ENCODE measurements at regions not wholly inside any gene's neighbourhood (a gene's known extent, or its start where the extent isn't known, plus 50 kb on each side); places are given as distances from the start of the nearest gene placed in this dataset.

GRCh38 chr4:26035921-26036320 lies 121.9 kb downstream of the SMIM20 start:
- in situ Hi-C loops (cut with MboI; ENCODE audit: low sequenced_read_pairs) = no loop called here

DNA sequence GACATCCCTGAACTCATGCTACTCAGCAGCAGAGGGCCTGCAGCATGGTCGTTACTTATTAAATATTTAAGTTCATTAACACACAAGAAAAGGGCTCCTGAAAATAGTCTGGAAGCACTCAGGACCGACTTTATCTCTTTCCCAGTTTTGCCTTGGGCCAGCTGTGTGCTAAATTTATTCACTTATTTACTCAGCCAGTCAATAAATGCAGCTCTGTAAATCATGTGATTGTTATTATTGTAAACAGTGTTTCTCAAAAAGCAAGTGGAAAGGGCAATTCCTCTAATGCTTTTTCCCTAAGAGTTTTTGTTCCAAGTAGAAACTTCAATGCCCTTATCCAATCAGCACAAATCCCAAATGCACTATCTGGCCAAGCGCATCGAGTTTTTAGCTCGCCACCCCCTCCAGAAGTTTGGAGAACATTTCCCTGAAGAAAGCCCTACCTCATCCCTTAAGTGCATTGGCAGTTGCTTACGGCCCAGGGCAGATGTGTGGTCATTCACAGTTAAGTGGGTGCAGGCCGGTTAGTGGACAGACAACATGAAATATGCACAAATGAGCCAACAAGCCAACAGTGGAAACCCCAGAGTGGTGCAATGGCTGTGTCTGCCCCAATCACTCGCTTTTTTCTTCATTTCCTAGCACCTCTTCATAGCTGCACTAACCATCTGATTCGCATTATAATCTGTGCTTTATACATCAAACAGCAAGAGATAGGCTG lies 125.8 kb downstream of the SMIM20 start:
- in situ Hi-C loops (cut with MboI; ENCODE audit: low sequenced_read_pairs) = no loop called here

DNA sequence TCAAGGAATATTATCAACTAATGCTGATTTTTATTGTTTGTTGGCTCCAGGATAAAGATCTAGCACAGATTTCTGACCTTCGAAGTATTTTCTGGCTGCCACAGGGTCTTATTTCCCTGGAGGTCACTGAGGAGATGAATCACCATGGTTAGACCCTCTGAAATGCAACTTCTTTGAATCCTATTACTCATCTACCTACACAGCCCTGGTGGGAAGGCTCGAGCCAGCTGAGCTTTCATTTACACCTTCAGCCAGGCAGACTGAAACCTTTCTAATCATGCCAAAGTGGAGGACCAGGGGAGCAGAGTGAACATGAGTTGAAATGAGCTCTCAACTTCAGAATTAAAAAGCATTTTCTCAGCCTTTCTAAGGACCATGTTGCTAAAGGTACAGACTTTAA lies 130.5 kb downstream of the SMIM20 start:
- in situ Hi-C loops (cut with MboI; ENCODE audit: low sequenced_read_pairs) = no loop called here

GRCh38 chr4:26044983-26045382 lies 131.0 kb downstream of the SMIM20 start:
- in situ Hi-C loops (cut with MboI; ENCODE audit: low sequenced_read_pairs) = no loop called here

DNA sequence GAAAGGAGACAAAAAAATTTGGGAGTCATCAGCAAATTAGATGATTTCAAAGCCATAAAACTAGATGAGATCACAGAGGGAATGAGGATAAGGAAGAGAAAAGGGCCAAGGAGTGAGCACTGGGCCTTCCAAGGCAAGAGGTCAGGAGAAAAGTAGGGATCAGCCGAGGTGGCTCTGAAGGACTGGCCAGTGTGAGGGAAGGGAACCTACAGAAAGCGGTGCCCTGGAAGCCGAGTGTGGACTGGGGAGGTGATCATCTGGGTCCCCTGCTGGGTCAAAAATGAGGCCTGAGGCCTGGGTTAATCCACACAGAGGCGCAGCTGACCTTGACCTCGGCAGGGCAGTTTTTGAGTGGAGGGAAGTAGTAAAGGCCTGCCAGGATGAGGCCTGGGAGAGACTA lies 133.8 kb downstream of the SMIM20 start:
- in situ Hi-C loops (cut with MboI; ENCODE audit: low sequenced_read_pairs) = no loop called here

DNA sequence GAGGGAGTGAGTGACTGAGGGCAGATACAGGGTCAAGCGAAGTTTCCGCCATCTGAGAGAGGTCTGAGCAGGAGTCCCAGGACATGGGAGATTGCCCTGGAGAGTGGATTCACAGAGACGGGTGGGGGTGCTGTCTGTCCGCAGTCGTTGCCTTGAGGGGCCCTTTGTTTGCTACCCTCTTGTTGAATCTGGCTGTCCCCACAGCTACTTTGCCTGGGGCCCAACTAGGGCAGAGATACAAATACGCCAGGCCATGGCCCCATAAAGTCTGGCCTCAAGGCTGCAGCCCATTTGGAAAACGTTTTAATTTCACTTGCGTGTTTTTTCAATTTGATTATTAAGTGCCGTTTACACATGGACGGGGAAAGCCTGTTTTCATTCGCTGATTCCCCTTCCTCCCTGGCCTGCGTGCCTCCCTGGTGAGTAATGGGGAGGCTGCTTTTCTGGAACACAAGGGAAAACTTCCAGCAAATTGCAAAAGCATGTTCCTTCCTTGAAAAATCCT lies 134.4 kb downstream of the SMIM20 start:
- in situ Hi-C loops (cut with MboI; ENCODE audit: low sequenced_read_pairs) = no loop called here

DNA sequence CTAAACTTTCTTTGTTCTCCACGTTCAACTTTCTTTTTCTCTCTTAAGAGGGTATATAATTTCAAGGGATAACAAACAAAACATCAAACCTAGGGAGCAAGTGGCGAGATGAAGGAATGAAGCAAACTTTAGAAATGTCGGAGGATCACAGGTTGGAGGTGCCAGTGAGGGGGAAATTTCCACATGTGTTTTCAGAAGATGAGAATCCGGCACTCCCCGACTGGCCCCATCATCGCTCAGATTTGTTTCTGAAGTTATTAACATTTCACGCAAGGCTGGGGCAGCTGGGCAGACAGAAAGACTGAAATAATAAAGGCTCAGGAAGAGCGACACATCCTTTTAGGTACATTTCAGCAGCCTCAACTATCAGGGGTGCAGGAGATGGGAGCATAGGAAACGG lies 134.9 kb downstream of the SMIM20 start:
- in situ Hi-C loops (cut with MboI; ENCODE audit: low sequenced_read_pairs) = no loop called here

GRCh38 chr4:26049447-26049846 lies 135.4 kb downstream of the SMIM20 start:
- in situ Hi-C loops (cut with MboI; ENCODE audit: low sequenced_read_pairs) = no loop called here

DNA sequence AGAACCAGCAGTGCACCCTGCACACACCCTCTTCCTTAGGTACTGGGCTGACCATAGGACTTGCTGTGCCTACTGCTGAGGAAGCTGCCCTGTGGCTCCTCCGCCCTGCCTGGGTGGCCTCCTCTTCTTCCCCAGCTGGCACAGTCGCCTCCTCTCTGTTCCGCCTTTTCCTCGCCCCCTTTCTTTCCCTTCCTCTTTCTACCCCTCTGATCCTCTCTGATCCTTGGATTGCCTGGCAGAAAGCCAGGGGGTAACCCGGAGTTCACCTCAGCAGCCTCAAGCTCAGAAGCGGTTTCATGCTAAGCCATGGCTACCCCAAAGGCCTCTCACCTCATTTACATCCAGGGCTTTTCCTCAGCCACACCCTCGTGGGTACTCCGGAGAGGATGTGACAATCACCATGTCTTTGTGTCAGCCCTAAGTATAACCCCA lies 136.2 kb downstream of the SMIM20 start:
- in situ Hi-C loops (cut with MboI; ENCODE audit: low sequenced_read_pairs) = loop anchor here (10.0 kb wide), 1 partner anchor 365 kb away; no protein-coding TSS in a partner anchor

- in situ Hi-C loops (cut with MboI; ENCODE audit: low sequenced_read_pairs) = loop anchor here (10.0 kb wide), 1 partner anchor 364 kb away; no protein-coding TSS in a partner anchor
These were observed 136.7 kb downstream of the SMIM20 start for GRCh38 chr4:26050671-26051070.

DNA sequence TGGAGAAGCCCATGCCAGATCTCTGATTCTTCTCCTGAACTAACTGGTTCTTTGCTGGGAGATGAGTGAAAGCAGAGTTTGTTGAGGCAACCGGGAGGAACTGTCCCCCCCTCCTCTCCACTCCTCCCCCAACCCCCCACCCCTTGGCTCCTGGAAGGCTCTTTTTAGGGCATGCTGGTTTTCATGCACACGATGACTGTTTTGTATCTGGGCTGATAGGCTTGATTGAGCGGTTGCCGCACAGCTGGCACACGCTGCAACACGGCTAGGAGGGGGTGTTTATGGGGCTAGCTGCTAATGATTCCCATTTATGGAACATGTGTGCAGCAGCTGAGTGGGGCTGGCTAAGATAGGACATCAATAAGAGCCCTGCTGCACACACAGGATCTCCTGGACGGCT lies 137.2 kb downstream of the SMIM20 start:
- in situ Hi-C loops (cut with MboI; ENCODE audit: low sequenced_read_pairs) = loop anchor here (10.0 kb wide), 1 partner anchor 364 kb away; no protein-coding TSS in a partner anchor

DNA sequence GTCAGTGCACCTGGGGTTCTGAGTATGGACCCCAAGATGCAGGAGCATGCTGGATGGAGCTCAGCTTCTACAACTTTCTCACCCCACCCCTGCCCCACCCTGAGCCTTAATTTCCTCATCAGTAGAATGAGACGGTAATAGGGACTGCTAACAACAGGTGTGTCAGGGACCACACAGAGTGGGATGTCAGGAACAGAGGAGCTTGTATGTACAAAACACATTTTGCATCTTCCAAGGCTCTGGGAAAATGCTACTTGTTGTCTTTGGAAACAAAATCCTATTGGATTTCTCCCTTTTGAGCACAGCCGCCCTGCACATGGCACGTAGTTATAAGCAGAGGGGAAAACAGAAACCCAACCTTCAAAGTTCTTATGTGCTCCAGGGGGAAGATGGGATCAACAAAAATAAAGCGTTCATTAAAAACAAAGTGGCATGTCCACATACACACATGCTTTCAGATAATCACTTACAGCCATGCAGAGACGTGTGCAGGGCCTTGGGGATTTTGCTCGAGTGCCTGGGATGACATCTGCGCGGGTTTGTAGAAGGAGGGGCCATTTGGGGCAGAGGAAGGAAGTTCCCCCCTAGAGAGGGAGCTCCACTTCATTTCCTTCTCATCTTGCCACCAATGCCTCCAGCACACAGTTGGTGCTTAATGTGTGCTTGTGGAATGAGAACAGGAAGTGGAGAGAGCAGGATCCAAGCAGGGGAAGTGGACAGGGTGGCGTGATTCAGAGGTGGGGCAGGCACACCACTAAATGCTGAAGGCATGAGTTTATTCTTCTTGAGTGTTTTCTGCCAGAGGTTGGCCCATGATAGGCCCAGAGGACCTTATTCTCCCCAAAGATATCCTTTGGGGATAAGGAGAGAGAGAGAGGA lies 138.9 kb downstream of the SMIM20 start:
- in situ Hi-C loops (cut with MboI; ENCODE audit: low sequenced_read_pairs) = loop anchor here (10.0 kb wide), 1 partner anchor 362 kb away; no protein-coding TSS in a partner anchor

- in situ Hi-C loops (cut with MboI; ENCODE audit: low sequenced_read_pairs) = loop anchor here (10.0 kb wide), 1 partner anchor 361 kb away; no protein-coding TSS in a partner anchor
These were observed 139.7 kb downstream of the SMIM20 start for GRCh38 chr4:26053761-26054160.

GRCh38 chr4:26055855-26056254 lies 141.8 kb downstream of the SMIM20 start:
- in situ Hi-C loops (cut with MboI; ENCODE audit: low sequenced_read_pairs) = loop anchor here (10.0 kb wide), 1 partner anchor 359 kb away; no protein-coding TSS in a partner anchor

GRCh38 chr4:26056406-26056805 lies 142.4 kb downstream of the SMIM20 start:
- in situ Hi-C loops (cut with MboI; ENCODE audit: low sequenced_read_pairs) = loop anchor here (10.0 kb wide), 1 partner anchor 358 kb away; no protein-coding TSS in a partner anchor

DNA sequence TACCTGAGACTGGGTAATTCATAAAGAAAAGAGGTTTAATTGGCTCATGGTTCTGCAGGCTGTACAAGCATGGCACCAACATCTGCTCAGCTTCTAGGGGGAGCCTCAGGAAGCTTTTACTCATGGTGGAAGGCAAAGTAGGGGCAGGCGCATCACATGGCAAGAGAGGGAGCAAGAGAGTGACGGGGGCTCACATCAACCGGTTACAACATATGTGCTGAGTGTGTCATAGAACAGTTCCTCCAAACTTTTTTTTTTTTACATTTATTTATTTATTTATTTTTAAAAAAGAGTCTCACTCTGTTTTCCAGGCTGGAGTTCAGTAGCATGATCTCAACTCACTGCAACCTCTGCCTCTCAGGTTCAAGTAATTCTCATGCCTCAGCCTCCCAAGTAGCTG lies 143.8 kb downstream of the SMIM20 start:
- in situ Hi-C loops (cut with MboI; ENCODE audit: low sequenced_read_pairs) = loop anchor here (10.0 kb wide), 1 partner anchor 357 kb away; no protein-coding TSS in a partner anchor

- in situ Hi-C loops (cut with MboI; ENCODE audit: low sequenced_read_pairs) = loop anchor here (10.0 kb wide), 1 partner anchor 356 kb away; no protein-coding TSS in a partner anchor
These were observed 144.5 kb downstream of the SMIM20 start for GRCh38 chr4:26058537-26058936.

DNA sequence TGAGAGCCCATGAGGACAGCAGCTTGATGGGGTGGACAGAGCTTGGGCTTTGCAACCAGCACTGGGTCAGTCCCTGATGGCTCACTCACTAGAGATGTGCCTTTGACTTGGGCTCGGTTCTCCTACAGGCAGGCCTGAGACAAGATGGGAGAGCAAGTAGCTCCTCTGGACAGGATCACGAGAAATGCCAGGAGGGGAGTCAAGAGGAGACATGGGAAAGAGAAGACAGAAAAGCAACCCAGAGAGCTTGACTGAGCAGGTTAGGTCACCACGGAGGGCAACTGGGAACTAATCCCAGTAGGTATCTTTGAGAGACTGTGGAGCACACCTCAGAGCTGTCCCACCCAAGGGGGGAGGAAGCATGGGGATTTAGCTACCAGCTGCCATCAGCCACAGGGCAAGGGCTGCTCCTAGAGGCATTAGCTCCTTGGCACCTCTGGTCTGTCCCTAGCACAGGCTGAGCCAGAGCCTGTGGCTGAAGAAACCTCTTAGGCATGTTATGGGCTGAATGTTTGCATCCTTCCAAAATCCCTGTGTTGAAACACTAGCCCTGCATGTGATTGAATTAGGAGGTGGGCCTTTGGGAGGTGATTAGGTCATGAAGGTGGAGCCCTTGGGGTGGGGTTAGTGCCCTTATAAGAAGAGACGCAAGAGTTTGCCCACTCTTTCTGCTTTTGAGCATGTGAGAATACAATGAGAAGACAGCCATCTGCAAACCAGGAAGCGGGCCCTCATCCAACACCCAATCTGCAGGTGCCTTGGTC lies 145.6 kb downstream of the SMIM20 start:
- in situ Hi-C loops (cut with MboI; ENCODE audit: low sequenced_read_pairs) = loop anchor here (10.0 kb wide), 1 partner anchor 355 kb away; no protein-coding TSS in a partner anchor

- in situ Hi-C loops (cut with MboI; ENCODE audit: low sequenced_read_pairs) = no loop called here
These were observed 146.3 kb downstream of the SMIM20 start for GRCh38 chr4:26060286-26060685.

DNA sequence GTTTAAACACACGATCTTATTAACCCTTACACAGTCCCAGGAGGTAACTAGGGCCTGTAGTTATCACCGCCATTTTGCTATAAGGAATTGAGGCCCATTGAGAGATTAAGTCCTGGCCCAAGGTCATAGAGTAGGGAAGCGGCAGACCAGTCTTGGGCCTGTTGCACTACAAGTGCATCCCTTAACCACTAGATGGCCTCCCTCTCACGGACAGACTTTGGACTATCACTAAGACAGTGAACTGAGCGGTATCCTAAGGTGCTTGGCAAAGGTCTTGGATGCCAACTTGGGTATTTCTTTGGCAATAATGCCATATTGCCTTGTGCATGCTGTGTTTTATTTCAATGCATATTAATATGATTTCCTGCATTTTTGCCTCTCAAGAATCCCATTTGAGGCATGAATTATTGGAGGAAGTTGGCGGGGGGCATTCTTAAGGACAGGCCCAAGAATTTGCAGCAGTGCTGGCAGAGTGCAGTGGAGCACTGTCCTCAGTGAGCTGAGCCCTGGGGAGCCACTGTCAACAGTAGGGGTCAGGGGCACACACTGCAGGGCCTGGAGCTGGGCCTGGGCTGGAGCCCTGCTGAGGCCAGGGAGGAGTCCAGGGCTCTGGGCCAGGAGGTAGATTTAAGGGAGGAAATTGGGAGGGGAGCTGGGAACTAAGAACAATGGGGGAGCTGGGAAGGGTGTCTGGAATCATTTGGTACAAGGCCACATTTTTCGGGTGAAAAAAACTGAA lies 147.4 kb downstream of the SMIM20 start:
- in situ Hi-C loops (cut with MboI; ENCODE audit: low sequenced_read_pairs) = no loop called here

Data from HL-60/S4 (cell line).